ENCODE measurements at regions not wholly inside any gene's neighbourhood (a gene's known extent, or its start where the extent isn't known, plus 50 kb on each side); places are given as distances from the start of the nearest gene placed in this dataset.
A peak's percentile ranks its signal among the peaks of the same experiment; 100 is the strongest.

GRCh38 chr4:82071951-82072350 is 301.8 kb downstream of the HNRNPD start:
- DNase-seq, result no peak

GRCh38 chr4:82069883-82070638 is 303.7 kb downstream of the HNRNPD start:
- DNase-seq, result no peak

GRCh38 chr4:82063017-82063416 is 310.8 kb downstream of the HNRNPD start:
- no peak for DNase-seq

- no peak for DNase-seq
Observed at GRCh38 chr4:82057990-82058544, 315.7 kb downstream of the HNRNPD start.

GRCh38 chr4:82055156-82055555 is 318.6 kb downstream of the HNRNPD start:
- no peak for DNase-seq

GRCh38 chr4:82053396-82053795 is 320.4 kb downstream of the HNRNPD start:
- no peak for DNase-seq

GRCh38 chr4:82050796-82051195 is 323.0 kb downstream of the HNRNPD start:
- DNase-seq, result no peak

GRCh38 chr4:82049294-82049693 is 324.5 kb downstream of the HNRNPD start:
- DNase-seq, result no peak

- no peak for DNase-seq
Observed at GRCh38 chr4:82047731-82048130, 326.1 kb downstream of the HNRNPD start.

- no peak for DNase-seq
Observed at GRCh38 chr4:82046796-82047195, 327.0 kb downstream of the HNRNPD start.

GRCh38 chr4:82045267-82045666 is 328.5 kb downstream of the HNRNPD start:
- DNase-seq, result no peak

- DNase-seq, result peak; percentile 5
Observed at GRCh38 chr4:82044141-82044993, 329.4 kb downstream of the HNRNPD start.

- DNase-seq, result no peak
Observed at GRCh38 chr4:82043809-82044137, 330.0 kb downstream of the HNRNPD start.

GRCh38 chr4:82043081-82043808 is 330.5 kb downstream of the HNRNPD start:
- DNase-seq, result no peak

GRCh38 chr4:82042042-82042441 is 331.7 kb downstream of the HNRNPD start:
- no peak for DNase-seq

- DNase-seq, result no peak
Observed at GRCh38 chr4:82038936-82039335, 334.9 kb downstream of the HNRNPD start.

GRCh38 chr4:82036181-82036580 is 337.6 kb downstream of the HNRNPD start:
- DNase-seq, result no peak

GRCh38 chr4:82034878-82035277 is 338.9 kb downstream of the HNRNPD start:
- no peak for DNase-seq

GRCh38 chr4:82033862-82034261 is 339.9 kb downstream of the HNRNPD start:
- DNase-seq, result no peak

- no peak for DNase-seq
Observed at GRCh38 chr4:82031376-82031927, 342.3 kb downstream of the HNRNPD start.

GRCh38 chr4:82017680-82018079 is 356.1 kb downstream of the HNRNPD start:
- no peak for DNase-seq

GRCh38 chr4:82005158-82005557 is 368.6 kb downstream of the HNRNPD start:
- DNase-seq, result no peak

- no peak for DNase-seq
Observed at GRCh38 chr4:81997313-81997712, 376.5 kb downstream of the HNRNPD start.

All from CD4-positive, alpha-beta T cell treated with Interferon gamma for 1 hour (primary cell).